ENCODE measurements at regions not wholly inside any gene's neighbourhood (a gene's known extent, or its start where the extent isn't known, plus 50 kb on each side); places are given as distances from the start of the nearest gene placed in this dataset.

- TF ChIP-seq, protein P1, sequence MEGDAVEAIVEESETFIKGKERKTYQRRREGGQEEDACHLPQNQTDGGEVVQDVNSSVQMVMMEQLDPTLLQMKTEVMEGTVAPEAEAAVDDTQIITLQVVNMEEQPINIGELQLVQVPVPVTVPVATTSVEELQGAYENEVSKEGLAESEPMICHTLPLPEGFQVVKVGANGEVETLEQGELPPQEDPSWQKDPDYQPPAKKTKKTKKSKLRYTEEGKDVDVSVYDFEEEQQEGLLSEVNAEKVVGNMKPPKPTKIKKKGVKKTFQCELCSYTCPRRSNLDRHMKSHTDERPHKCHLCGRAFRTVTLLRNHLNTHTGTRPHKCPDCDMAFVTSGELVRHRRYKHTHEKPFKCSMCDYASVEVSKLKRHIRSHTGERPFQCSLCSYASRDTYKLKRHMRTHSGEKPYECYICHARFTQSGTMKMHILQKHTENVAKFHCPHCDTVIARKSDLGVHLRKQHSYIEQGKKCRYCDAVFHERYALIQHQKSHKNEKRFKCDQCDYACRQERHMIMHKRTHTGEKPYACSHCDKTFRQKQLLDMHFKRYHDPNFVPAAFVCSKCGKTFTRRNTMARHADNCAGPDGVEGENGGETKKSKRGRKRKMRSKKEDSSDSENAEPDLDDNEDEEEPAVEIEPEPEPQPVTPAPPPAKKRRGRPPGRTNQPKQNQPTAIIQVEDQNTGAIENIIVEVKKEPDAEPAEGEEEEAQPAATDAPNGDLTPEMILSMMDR (optimal IDR thresholded peaks at IDR 0.05 in 1 of 3, IDR thresholded peaks at IDR 0.05 in 1 of 3, conservative IDR thresholded peaks at IDR 0.05 in 1 of 3; ENCODE audit: extremely low read depth in 1 of 3, insufficient read depth in 2 of 3, low read length in 3 of 3), result no peak
- no peak for TF ChIP-seq EZH2 (IDR thresholded peaks at IDR 0.05; ENCODE audit: low read length)
Observed at GRCh38 chr16:7992616-7993015, 597.7 kb downstream of the TMEM114 start.
